GM04503 (cell line): ENCODE measurements at regions not wholly inside any gene's neighbourhood (a gene's known extent, or its start where the extent isn't known, plus 50 kb on each side); places are given as distances from the start of the nearest gene placed in this dataset.

ENCODE experiments used
- DNase-seq: peaks from one replicate; pipeline ENCODE4 v3.0.0-alpha.2; 2012; ENCODE audit warnings: low read depth

- DNase-seq = no peak
Observed at GRCh38 chr7:35448486-35448885, 194.6 kb upstream of the TBX20 start.

DNA sequence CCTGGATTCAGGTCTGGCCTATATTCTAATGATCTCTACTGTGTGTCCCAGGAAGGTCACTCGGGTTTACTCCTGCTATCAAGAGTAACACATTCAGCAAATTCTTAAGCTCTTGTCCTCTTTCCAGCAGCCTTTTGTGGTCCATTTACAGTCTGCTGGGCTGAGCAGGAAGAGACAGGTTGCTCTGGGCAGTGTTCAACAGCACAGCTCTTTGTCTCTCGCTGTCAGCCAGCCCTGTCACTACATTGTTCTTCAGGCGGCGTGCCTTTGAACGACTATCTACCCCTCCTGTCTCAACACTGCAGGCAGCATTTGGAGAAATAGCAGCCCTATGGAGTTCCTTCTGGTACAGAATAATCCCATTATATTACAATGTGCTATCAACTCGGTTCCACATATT lies 192.2 kb upstream of the TBX20 start:
- DNase-seq = no peak

- DNase-seq = no peak
Observed at GRCh38 chr7:35437619-35438275, 183.8 kb upstream of the TBX20 start.

- DNase-seq = no peak
Observed at GRCh38 chr7:35436452-35436851, 182.6 kb upstream of the TBX20 start.

DNA sequence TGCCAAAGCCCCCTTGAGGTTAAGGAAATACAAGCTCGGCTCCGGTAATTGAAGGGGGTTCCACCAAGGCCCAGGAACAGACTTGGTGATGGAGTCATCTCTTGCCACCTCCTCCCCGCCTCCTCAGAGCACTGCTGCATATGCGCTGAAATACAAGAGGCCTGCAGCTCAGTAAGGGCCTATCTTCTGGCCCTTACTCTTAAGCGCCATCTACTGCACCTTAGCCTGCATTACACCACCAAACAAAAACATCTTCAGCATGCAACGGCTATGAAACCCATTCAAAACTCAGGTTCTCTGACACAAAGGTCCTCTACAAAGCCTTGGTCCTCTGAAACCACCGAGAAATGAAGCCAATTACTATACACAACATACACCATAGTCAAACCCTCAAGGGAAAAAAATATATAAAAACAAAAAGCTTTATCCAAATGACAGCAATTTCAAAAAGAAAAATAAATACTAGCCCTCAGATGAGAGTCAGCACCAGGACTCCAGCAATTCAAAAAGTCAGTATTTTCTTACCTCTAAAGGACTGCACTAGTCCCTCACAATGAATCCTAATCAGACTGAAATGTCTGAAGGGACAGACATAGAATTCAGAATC lies 176.8 kb upstream of the TBX20 start:
- DNase-seq = no peak

DNA sequence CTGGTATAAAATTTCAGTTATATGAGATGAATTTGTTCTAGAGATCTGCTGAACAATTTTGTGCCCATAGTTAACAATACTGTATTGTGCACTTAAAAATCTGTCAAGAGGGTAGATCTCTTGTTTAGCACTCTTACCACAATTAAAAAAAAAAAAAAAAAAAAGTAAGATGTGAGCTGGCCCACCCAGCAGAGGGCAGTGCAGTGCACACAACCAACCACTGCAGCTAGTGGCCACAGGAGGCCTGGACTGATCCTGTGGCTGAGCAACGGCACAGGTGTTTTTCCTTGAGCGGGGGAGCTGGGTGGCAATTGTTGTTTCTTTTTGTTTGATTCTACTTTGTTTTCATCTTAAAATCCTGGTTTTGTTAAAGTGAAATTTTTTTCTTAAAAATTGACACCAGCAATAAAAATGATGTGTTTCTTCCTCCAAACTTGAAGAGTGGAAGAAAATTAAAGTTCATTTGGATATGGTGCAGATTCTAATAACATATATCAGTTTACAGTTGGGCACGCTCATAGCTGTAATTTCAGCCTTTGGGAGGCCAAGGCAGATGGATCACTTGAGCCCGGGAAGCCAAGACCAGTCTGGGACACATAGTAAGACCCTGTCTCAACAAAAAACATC lies 171.1 kb upstream of the TBX20 start:
- no peak for DNase-seq

DNA sequence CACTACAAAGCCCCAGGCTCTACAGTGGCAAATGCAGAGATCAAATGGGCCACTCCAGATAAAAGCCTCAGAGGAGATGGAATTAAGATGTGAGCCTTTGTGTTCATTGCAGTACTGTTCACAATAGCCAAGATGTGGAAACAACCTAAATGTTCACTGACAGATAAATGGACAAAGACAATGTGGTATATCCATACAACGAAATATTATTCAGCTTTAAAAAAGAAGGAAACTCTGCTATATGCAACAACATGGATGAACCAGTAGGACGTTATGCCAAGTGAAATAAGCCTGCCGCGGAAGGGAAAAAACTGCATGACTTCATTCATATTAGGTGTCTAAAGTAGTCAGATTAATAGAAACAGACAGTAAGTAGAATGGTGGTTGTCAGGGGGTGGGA lies 170.5 kb upstream of the TBX20 start:
- no peak for DNase-seq

DNA sequence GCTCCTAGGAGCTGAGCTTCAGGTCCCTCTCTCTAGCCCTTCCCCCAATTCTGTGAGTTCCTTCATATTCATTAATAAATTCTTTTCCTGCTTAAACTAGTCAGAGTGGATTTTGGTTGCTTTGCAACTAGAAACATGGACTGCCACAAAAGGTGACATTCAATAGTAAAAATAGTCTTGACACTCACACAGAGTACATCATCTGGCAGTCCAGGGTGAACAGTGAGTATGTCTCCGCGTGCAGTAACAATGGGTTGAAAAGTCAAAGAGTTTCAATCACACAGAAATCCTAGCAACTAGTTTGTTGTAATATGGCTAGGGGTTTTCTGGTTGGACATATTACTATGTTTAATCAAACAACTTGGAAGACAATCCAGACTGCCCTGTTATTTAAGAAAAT lies 168.8 kb upstream of the TBX20 start:
- DNase-seq = no peak

DNA sequence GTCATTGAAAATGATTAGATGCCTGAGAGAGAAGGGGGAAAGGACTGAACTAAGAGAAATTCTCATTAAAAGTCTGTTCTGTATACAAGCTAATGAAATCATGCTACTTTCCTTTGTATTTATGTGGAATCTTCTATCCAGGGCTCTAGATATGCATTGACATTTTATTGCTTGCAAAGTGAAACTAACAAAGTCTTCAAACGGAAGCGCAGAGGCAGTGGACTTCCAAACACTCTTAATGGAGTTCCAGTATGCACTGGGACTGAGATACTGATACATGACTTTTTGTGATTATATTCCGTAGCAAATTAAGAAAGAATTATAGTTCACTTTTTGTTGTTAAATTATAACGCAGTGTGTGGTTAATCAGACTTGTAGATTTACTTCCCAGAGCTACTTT lies 166.8 kb upstream of the TBX20 start:
- DNase-seq = no peak

GRCh38 chr7:35419391-35419755 lies 165.5 kb upstream of the TBX20 start:
- DNase-seq = no peak

DNA sequence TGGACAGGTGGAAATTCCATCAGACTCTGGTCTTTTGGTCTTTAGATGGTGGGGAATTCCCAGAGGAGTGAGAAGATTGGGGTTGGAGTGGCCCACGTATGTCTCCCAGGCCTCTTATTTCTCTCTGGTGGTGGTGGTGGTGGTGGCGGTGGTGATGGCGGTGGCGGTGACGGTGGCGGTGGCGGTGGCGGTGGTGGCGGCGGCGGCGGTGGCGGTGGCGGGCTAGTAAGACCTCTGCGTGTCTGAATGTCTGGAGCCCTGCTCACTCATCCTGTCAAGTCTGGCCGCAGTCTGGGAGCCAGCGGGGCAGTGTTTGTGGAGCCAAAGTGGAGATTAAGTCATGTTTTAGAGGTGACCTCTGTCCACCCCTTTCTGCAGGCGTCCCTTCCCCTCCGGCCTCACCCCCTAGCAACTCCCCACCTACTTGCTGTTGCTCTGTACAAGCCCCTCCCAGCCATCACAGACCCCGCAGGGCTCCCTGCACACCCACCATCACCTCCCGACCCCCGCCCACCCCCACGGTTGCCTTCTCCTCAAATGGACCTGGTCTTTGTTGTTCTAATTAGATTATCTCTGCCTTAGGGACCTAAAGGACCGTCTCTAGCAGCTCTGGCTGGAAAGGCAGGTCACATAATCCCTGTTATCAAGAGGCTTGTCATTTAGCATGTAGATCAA lies 165.0 kb upstream of the TBX20 start:
- no peak for DNase-seq

- DNase-seq = no peak
Observed at GRCh38 chr7:35416568-35416967, 162.7 kb upstream of the TBX20 start.

GRCh38 chr7:35415411-35415822 lies 161.5 kb upstream of the TBX20 start:
- no peak for DNase-seq

GRCh38 chr7:35411331-35411730 lies 157.4 kb upstream of the TBX20 start:
- DNase-seq = no peak

DNA sequence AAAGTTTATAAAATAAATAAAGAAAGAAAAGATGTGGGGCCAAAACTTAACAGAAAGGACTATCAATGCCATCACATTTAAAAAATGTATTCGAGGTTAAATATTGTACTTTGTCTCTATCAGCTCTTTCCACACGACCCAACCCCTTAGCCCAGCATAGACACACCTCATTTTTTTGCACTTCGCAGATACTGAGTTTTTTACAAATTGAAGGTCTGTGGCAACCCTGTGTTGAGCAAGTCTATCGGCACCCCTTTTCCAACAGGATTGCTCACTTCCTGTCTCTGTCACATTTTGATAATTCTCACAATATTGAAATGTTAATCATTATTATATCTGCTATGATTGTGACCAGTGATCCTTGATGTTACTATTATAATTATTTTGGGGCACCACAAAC lies 151.6 kb upstream of the TBX20 start:
- no peak for DNase-seq

DNA sequence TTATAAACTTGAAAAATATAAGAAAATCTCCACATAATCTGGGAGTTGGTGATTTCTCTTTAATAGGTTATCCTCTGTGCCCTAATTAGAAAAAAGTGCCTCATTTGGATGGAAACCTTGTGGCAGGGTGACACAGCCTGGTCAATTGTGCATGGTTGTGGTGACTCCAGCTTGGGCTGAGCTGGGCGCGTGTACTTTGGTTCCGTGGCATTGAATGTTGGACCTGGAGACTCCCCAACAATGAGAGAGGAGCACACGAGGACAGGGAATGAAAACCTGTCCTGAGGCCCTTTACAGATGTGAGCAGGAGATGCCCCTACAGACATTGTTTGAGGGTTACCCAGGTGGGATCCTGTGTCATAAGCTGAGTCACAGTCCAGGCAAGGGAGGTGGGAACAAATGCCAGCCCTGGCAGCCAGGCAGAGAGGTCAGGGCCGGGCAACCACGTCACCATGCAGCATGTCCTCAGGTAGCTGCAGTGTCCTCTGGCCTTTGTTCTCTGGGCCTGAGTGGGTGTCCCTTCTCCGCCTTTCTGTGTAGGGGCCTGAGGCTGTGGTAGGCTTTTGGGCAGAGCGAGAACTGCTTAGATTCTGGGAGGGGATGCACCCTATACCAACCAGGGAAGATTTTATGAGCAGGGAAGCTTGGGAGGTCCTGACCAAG lies 147.4 kb upstream of the TBX20 start:
- no peak for DNase-seq

- no peak for DNase-seq
Observed at GRCh38 chr7:35399840-35400239, 145.9 kb upstream of the TBX20 start.

- DNase-seq = no peak
Observed at GRCh38 chr7:35399216-35399615, 145.3 kb upstream of the TBX20 start.

DNA sequence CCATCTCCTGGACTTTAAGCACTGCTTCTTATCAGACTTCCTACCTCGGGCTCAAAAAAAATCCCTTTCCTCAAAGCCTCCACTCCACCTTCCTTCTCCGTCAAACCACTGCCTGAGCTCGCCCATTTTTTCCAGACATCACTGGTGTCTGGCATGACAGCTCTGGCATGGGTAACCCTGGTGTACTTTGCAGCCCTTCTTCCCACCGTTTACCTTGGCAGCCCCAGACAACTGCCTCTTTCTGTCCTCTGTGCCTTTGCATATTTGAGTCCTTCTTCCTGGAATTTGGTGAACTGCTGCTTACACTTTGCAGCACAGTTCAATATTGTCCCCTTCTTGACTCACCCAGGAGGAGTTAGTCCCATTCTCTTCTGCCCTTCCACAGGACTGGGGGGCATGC lies 144.6 kb upstream of the TBX20 start:
- no peak for DNase-seq

GRCh38 chr7:35390146-35390545 lies 136.2 kb upstream of the TBX20 start:
- no peak for DNase-seq

DNA sequence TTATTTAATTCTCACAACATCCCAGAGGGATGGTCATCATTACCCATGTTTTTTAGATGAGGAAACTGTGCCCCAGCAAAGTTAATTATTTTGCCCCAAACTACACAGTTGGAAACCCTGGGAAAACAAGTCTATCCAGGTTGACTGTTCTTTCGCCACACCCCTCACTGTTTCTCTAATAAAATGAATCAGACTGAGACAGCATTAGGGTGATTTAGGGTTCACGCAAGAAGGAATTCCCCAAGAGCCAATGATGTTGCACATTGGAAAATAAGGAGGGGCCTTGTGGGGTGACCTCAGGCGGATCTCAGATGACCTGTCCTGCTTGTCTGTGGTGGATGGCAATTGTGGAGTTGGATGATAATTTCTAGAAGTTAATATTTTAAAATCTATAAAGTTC lies 135.7 kb upstream of the TBX20 start:
- DNase-seq = no peak

- no peak for DNase-seq
Observed at GRCh38 chr7:35386816-35387706, 133.2 kb upstream of the TBX20 start.
